Transverse colon (tissue), 4 donors: ENCODE measurements at regions not wholly inside any gene's neighbourhood (a gene's known extent, or its start where the extent isn't known, plus 50 kb on each side); places are given as distances from the start of the nearest gene placed in this dataset.

ENCODE experiments used
- DNase-seq: peaks from one replicate; pipeline ENCODE4 v3.0.0-alpha.2; 2019
- H3K27ac ChIP-seq, 4 donors: fragments of 200-600 bp; sonication (generic); 2 replicates each; pipeline ENCODE4 v1.5.1; 2016 to 2018; ENCODE audit warnings: inconsistent platforms in 4 of 4
- H3K27me3 ChIP-seq: fragments of 200-600 bp; sonication (generic); 2 replicates; pipeline ENCODE4 v1.5.1; 2017; ENCODE audit warnings: inconsistent platforms
- H3K36me3 ChIP-seq, 4 donors: fragments of 200-600 bp; sonication (generic); 2 replicates each; pipeline ENCODE4 v1.5.1; 2017 to 2019; ENCODE audit warnings: inconsistent platforms in 4 of 4
- H3K4me1 ChIP-seq, 4 donors: fragments of 200-600 bp; sonication (generic); 2 replicates each; pipeline ENCODE4 v1.5.1; 2017 to 2020; ENCODE audit warnings: inconsistent platforms in 4 of 4
- H3K4me3 ChIP-seq, 4 donors: fragments of 200-600 bp; sonication (generic); 1 replicate in 1 of 4; 2 replicates in 3 of 4; pipeline versions ENCODE4 v1.5.1 to v1.6.1; 2017 to 2019; ENCODE audit warnings: inconsistent platforms in 4 of 4
- H3K9me3 ChIP-seq, 2 donors: fragments of 200-600 bp; sonication (generic); 2 replicates each; pipeline ENCODE4 v1.5.1; 2017 to 2019; ENCODE audit warnings: inconsistent platforms in 2 of 2
- CTCF ChIP-seq, 5 experiments: fragments of 200-600 bp in 3 of 5; fragments of 450-650 bp in 2 of 5; sonication (generic) in 3 of 5; IDR thresholded peaks; 1 replicate in 2 of 5; 2 replicates in 3 of 5; pipeline ENCODE4 v1.5.1; 2016 to 2017; ENCODE audit warnings: antibody characterized with exemption in 5 of 5, inconsistent platforms in 3 of 5, mild to moderate bottlenecking in 2 of 5, moderate library complexity in 1 of 5
- EP300 ChIP-seq: sonication (generic); formaldehyde crosslinking; IDR thresholded peaks from one replicate; pipeline ENCODE4 v1.6.1; 2017; ENCODE audit warnings: antibody characterized with exemption, low read depth
- POLR2A ChIP-seq: fragments of 450-650 bp; IDR thresholded peaks from one replicate; pipeline ENCODE4 v1.6.1; 2016; ENCODE audit warnings: antibody characterized with exemption, mild to moderate bottlenecking, moderate library complexity
- POLR2AphosphoS5 ChIP-seq, 3 donors: sonication (generic); formaldehyde crosslinking; IDR thresholded peaks; one replicate each; pipeline ENCODE4 v1.6.1; 2016; ENCODE audit warnings: antibody characterized with exemption in 3 of 3
- WGBS, 2 donors: methylation state at CpG; one replicate each; pipeline ENCODE4 v1.1.5; 2018; ENCODE audit warnings: low coverage in 1 of 2; 5-methylcytosine and 5-hydroxymethylcytosine counted together
- in situ Hi-C, 4 donors: fragments of 200-750 bp; cut with MboI; loops; one replicate each; pipeline versions ENCODE4 v1.15.0 to v1.15.1; 2017; ENCODE audit warnings: low sequenced_read_pairs in 3 of 4, low pct_ligation_motif_present in 1 of 4, low pct_unique_long_range_greater_than_20kb in 1 of 4
- intact Hi-C: fragments of 100-400 bp; cut with DNase I; formaldehyde crosslinking; loops from one replicate; pipeline ENCODE4 v1.15.1; 2023; ENCODE audit warnings: low total_unique reads

- TF ChIP-seq POLR2AphosphoS5 (IDR thresholded peaks at IDR 0.05), result no peak
- TF ChIP-seq CTCF (IDR thresholded peaks at IDR 0.05), result no peak
- no peak for TF ChIP-seq EP300
- no peak for TF ChIP-seq POLR2A
- no peaks in the 10 kb centered on the region for H3K9me3 ChIP-seq
- no peak for DNase-seq
- H3K27ac ChIP-seq, result no peak overlapping the region
- in situ Hi-C loops (no loop called here), intact Hi-C loops (no loop called here)
- no peaks in the 10 kb centered on the region for H3K4me1 ChIP-seq
- H3K27me3 ChIP-seq, result no peaks in the 10 kb centered on the region
- no peaks in the 10 kb centered on the region for H3K36me3 ChIP-seq
- H3K4me3 ChIP-seq, result no peak overlapping the region
- WGBS, 2 donors, result 13 to 19% methylated on average over 3 of the region's 3 CpGs
These were observed 1712.4 kb downstream of the EFNB2 start for GRCh38 chr13:104823071-104823470.

GRCh38 chr13:104817271-104817670, 1718.2 kb downstream of the EFNB2 start:
- Histone ChIP-seq H3K4me1 (no peaks in the 10 kb centered on the region), H3K27me3 (no peaks in the 10 kb centered on the region), H3K4me3 (no peak overlapping the region), H3K9me3 (no peaks in the 10 kb centered on the region), H3K27ac (no peak overlapping the region), H3K36me3 (no peaks in the 10 kb centered on the region)
- TF ChIP-seq POLR2A (no peak), CTCF (IDR thresholded peaks at IDR 0.05) (no peak), POLR2AphosphoS5 (IDR thresholded peaks at IDR 0.05) (no peak), EP300 (no peak)
- intact Hi-C loops (no loop called here), in situ Hi-C loops (no loop called here)
- WGBS, 2 donors, result 82 to 84% methylated on average over 4 of the region's 4 CpGs
- DNase-seq, result no peak

GRCh38 chr13:104816726-104817125, 1718.7 kb downstream of the EFNB2 start:
- Histone ChIP-seq H3K4me3 (no peak overlapping the region), H3K4me1 (no peaks in the 10 kb centered on the region), H3K27ac (no peak overlapping the region), H3K36me3 (no peaks in the 10 kb centered on the region), H3K9me3 (no peaks in the 10 kb centered on the region), H3K27me3 (no peaks in the 10 kb centered on the region)
- intact Hi-C loops, result no loop called here
- no peak for DNase-seq
- in situ Hi-C loops, result no loop called here
- TF ChIP-seq POLR2A (no peak), EP300 (no peak), CTCF (IDR thresholded peaks at IDR 0.05) (no peak), POLR2AphosphoS5 (IDR thresholded peaks at IDR 0.05) (no peak)
- WGBS, 2 donors, result 77 to 78% methylated on average over 4 of the region's 4 CpGs

- Histone ChIP-seq H3K4me1 (no peaks in the 10 kb centered on the region), H3K27ac (no peak overlapping the region), H3K4me3 (no peak overlapping the region), H3K36me3 (no peaks in the 10 kb centered on the region), H3K27me3 (no peaks in the 10 kb centered on the region), H3K9me3 (no peaks in the 10 kb centered on the region)
- TF ChIP-seq CTCF (IDR thresholded peaks at IDR 0.05) (no peak), EP300 (no peak), POLR2A (no peak)
- in situ Hi-C loops (no loop called here), intact Hi-C loops (no loop called here)
- no peak for DNase-seq
- 67 to 82% methylated on average over 4 to 5 of the region's 5 CpGs for WGBS, 2 donors
These were observed 1725.2 kb downstream of the EFNB2 start for GRCh38 chr13:104810242-104810641.
